ENCODE measurements at regions not wholly inside any gene's neighbourhood (a gene's known extent, or its start where the extent isn't known, plus 50 kb on each side); places are given as distances from the start of the nearest gene placed in this dataset.

DNA sequence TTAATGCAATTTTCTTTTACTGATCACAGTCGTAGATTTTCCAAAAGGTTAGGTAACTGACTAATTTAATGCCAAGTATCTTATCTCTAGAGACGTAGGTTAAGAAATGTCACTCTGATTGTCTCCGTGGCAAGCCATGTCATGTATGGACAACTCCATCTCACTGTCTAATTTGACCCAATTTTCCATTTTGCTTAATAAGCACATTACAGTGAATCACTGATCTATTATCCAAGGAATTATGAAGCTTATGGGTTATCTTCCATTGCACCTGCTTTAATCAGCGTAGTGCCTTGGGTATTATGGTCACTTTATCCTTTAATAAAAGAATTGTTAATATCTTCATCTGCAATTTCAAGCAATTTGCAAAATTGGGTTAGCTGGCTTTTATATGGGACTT lies 557.4 kb upstream of the ROBO2 start:
- 92% methylated on average over 4 of the region's 4 CpGs; no CpG with 5 or more reads in 1 of the 2 experiments for WGBS, 2 experiments (ENCODE audit: extremely low coverage in 1 of 2, insufficient coverage in 1 of 2, insufficient read length in 1 of 2, insufficient replicate concordance in 2 of 2, low coverage in 1 of 2, low lambda C conversion rate in 2 of 2, missing lambda C conversion rate in 1 of 2)
- Histone ChIP-seq H2AK5ac (ENCODE audit: low read depth, low read length) (no peak overlapping the region), H3K36me3 (ENCODE audit: control insufficient read depth in 2 of 4, insufficient read depth in 4 of 4, low read length in 3 of 4) (no peaks in the 10 kb centered on the region), H4K20me1 (replicated peaks in 1 of 2; ENCODE audit: control insufficient read depth in 1 of 2, insufficient read depth in 2 of 2, low read length in 2 of 2) (no peaks in the 10 kb centered on the region), H3K14ac (ENCODE audit: insufficient read length) (no peak overlapping the region), H3K4ac (replicated peaks; ENCODE audit: insufficient read length, low read depth, low read length) (no peak overlapping the region), H3K9me3 (ENCODE audit: insufficient read depth in 2 of 2, low read depth in 1 of 2, low read length in 1 of 2) (peaks cover 0 to under 1% of the 10 kb centered on the region in 2 experiments; a peak in 1 of 4 replicates), H3K56ac (replicated peaks; ENCODE audit: insufficient read length, low read depth, low read length) (no peak overlapping the region), H2BK15ac (ENCODE audit: low read length) (no peak overlapping the region), H4K91ac (replicated peaks; ENCODE audit: insufficient read length, low read length) (no peak overlapping the region), H3K79me2 (ENCODE audit: control insufficient read depth in 1 of 2, insufficient read depth in 2 of 2, low read length in 2 of 2) (no peaks in the 10 kb centered on the region), H2AFZ (ENCODE audit: low read length) (no peak overlapping the region), H2BK5ac (ENCODE audit: low read depth, low read length) (no peak overlapping the region), H4K5ac (ENCODE audit: insufficient read length, low read depth, low read length) (no peak overlapping the region), H3K4me2 (ENCODE audit: insufficient read depth in 1 of 2, low read depth in 2 of 2, low read length in 2 of 2) (no peak overlapping the region), H3K27me3 (replicated peaks in 1 of 4; ENCODE audit: control insufficient read depth in 3 of 4, extremely low read depth in 1 of 4, insufficient read depth in 3 of 4, low read length in 3 of 4) (peaks cover 0 to 1% (median 0%) of the 10 kb centered on the region in 4 experiments; a peak in 1 of 7 replicates), H4K8ac (ENCODE audit: extremely low read depth, insufficient read depth, low read length) (no peak overlapping the region), H2BK120ac (replicated peaks; ENCODE audit: low read depth, low read length) (no peak overlapping the region), H3K9ac (replicated peaks in 1 of 4; ENCODE audit: extremely low read depth in 1 of 4, low read depth in 3 of 4, low read length in 3 of 4) (no peak overlapping the region), H3K23me2 (ENCODE audit: low read depth, low read length) (no peaks in the 10 kb centered on the region), H3K18ac (ENCODE audit: extremely low read depth, low read length) (no peak overlapping the region), H3K23ac (ENCODE audit: insufficient read length) (no peak overlapping the region), H3K79me1 (ENCODE audit: low read depth, low read length) (no peaks in the 10 kb centered on the region), H3K4me3 (ENCODE audit: extremely low read depth in 1 of 4, insufficient read depth in 2 of 4, low read depth in 3 of 4, low read length in 4 of 4) (no peak overlapping the region), H2BK12ac (ENCODE audit: low read depth, low read length) (no peak overlapping the region), H3K4me1 (replicated peaks in 1 of 4; ENCODE audit: control insufficient read depth in 3 of 4, insufficient read depth in 4 of 4, low read length in 3 of 4) (no peaks in the 10 kb centered on the region), H2BK20ac (ENCODE audit: low read length) (no peak overlapping the region), H3K27ac (ENCODE audit: low read depth, low read length) (no peak overlapping the region)
- DNase-seq (ENCODE audit: low read depth in 1 of 2, low spot score in 2 of 2) (no peak), FAIRE-seq (no peak)
- CTCF ChIA-PET (ENCODE audit: partially characterized antibody) = no interaction called here
- POLR2A ChIA-PET (ENCODE audit: partially characterized antibody) = no interaction called here
- TF ChIP-seq HDAC6 (IDR thresholded peaks at IDR 0.05; ENCODE audit: low read depth, low read length) = no peak
- no peak for TF ChIP-seq SUZ12 (IDR thresholded peaks at IDR 0.05; ENCODE audit: low read length)

All from H1 (cell line).